ENCODE measurements at regions not wholly inside any gene's neighbourhood (a gene's known extent, or its start where the extent isn't known, plus 50 kb on each side); places are given as distances from the start of the nearest gene placed in this dataset.

GRCh38 chr1:5659606-5660005, 332.6 kb downstream of the NPHP4 start:
- peaks cover 3% of the 10 kb centered on the region for H3K27me3 Mint-ChIP-seq
- intact Hi-C loops (cut with micrococcal nuclease), result no loop called here

GRCh38 chr1:5658340-5659316, 333.6 kb downstream of the NPHP4 start:
- H3K36me3 Mint-ChIP-seq (ENCODE audit: low read depth), result no peaks in the 10 kb centered on the region
- intact Hi-C loops (cut with micrococcal nuclease), result no loop called here
- H3K4me1 Mint-ChIP-seq, result no peaks in the 10 kb centered on the region
- H3K27ac Mint-ChIP-seq, result no peak overlapping the region
- DNase-seq (no peak), ATAC-seq (ENCODE audit: low read depth) (no peak)
- TF ChIP-seq, protein P1, sequence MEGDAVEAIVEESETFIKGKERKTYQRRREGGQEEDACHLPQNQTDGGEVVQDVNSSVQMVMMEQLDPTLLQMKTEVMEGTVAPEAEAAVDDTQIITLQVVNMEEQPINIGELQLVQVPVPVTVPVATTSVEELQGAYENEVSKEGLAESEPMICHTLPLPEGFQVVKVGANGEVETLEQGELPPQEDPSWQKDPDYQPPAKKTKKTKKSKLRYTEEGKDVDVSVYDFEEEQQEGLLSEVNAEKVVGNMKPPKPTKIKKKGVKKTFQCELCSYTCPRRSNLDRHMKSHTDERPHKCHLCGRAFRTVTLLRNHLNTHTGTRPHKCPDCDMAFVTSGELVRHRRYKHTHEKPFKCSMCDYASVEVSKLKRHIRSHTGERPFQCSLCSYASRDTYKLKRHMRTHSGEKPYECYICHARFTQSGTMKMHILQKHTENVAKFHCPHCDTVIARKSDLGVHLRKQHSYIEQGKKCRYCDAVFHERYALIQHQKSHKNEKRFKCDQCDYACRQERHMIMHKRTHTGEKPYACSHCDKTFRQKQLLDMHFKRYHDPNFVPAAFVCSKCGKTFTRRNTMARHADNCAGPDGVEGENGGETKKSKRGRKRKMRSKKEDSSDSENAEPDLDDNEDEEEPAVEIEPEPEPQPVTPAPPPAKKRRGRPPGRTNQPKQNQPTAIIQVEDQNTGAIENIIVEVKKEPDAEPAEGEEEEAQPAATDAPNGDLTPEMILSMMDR (IDR thresholded peaks at IDR 0.05), result no peak
- H3K4me3 Mint-ChIP-seq, result no peak overlapping the region
- peaks cover 3% of the 10 kb centered on the region for H3K27me3 Mint-ChIP-seq
- POLR2A ChIA-PET, result no interaction called here
- CTCF ChIA-PET, result no interaction called here
- peaks cover 7% of the 10 kb centered on the region for H3K9me3 Mint-ChIP-seq

More at GRCh38 chr1:5659606-5660005, 332.6 kb downstream of the NPHP4 start:
- Mint-ChIP-seq H3K36me3 (ENCODE audit: low read depth) (no peaks in the 10 kb centered on the region), H3K9me3 (peaks cover 3% of the 10 kb centered on the region), H3K4me3 (no peak overlapping the region), H3K27ac (no peak overlapping the region), H3K4me1 (no peaks in the 10 kb centered on the region)
- TF ChIP-seq, protein P1 (IDR thresholded peaks at IDR 0.05), result no peak
- ATAC-seq (ENCODE audit: low read depth), result no peak
- DNase-seq, result no peak
- CTCF ChIA-PET, result interaction anchor here (0.5 kb wide), 1 partner anchor 352 kb away, joined by 3 read pairs; no protein-coding TSS in a partner anchor
- POLR2A ChIA-PET, result no interaction called here

DNA sequence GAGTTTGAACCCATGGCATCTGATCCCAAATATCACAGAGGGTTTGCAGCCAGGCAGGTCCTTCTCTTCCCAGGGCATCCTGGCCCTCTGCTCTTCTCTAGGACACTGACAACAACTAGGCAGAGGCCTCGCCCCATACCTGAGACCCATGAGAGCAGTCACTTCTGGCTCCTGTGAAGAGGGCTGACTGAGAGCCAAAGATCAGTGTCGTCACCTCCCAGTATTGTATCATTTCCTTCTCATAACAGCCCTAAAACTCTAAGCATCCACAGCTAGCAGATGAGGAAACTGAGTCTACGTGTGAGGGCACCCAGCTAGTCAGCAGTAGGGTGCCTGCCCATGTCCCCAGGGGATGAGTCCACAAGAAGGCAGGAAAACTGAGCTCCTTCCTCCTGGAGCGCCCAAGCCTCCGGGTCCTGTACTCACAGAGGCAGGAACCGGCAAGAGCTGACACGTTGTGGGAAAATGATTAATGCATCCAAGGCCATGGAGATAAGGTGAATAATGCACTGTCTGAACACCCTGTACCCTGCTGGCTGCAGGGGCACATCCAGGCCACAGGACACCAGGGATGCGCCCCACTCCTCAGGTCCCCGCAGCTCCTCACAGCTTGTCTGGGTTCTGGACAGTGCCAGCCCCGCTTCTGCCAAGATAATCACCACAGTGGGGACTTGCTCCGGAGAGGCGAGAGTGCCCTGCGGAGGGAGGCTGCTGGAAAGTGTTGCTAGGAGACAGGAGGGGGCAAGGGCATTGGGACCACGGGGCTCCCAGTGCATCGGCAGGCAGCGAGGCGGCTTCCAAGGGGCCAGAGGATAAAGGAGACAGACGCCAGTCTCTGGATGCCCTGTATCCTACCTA, 340.0 kb downstream of the NPHP4 start:
- ChIA-PET CTCF (no interaction called here), POLR2A (no interaction called here)
- Mint-ChIP-seq H3K9me3 (peaks cover 9% of the 10 kb centered on the region), H3K4me1 (no peaks in the 10 kb centered on the region), H3K36me3 (ENCODE audit: low read depth) (no peaks in the 10 kb centered on the region), H3K27ac (no peak overlapping the region), H3K4me3 (no peak overlapping the region), H3K27me3 (peaks cover 16% of the 10 kb centered on the region)
- DNase-seq (no peak), ATAC-seq (ENCODE audit: low read depth) (no peak)
- TF ChIP-seq, protein P1 (IDR thresholded peaks at IDR 0.05), result no peak
- intact Hi-C loops (cut with micrococcal nuclease), result no loop called here

DNA sequence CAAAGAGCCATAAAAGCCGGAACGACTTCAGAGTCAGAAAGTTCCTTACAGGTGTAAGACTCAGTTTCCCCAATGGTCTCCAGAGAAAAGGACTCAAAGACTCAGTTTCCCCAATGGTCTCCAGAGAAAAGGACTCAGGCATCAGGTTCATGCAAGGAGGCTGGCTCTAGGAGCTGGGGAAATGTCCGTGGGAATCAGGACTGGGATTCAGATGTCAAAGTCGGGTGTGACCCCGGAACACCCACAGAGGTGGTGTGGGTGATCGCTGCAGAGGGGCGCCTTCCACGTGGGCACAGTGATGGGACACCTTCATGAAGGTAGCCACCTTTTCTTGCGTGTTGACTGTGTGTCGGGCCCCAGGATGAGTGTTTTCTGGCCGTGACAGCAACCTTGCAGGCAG, 340.8 kb downstream of the NPHP4 start:
- Mint-ChIP-seq H3K27me3 (peaks cover 16% of the 10 kb centered on the region), H3K36me3 (ENCODE audit: low read depth) (no peaks in the 10 kb centered on the region), H3K4me3 (no peak overlapping the region), H3K27ac (no peak overlapping the region), H3K9me3 (peaks cover 11% of the 10 kb centered on the region), H3K4me1 (no peaks in the 10 kb centered on the region)
- ChIA-PET POLR2A (no interaction called here), CTCF (no interaction called here)
- DNase-seq (no peak), ATAC-seq (ENCODE audit: low read depth) (no peak)
- intact Hi-C loops (cut with micrococcal nuclease), result no loop called here
- TF ChIP-seq, protein P1 (IDR thresholded peaks at IDR 0.05), result no peak

GRCh38 chr1:5651027-5651410, 341.2 kb downstream of the NPHP4 start:
- Mint-ChIP-seq H3K9me3 (peaks cover 11% of the 10 kb centered on the region), H3K27me3 (peaks cover 16% of the 10 kb centered on the region), H3K4me1 (no peaks in the 10 kb centered on the region), H3K36me3 (ENCODE audit: low read depth) (no peaks in the 10 kb centered on the region), H3K27ac (no peak overlapping the region), H3K4me3 (no peak overlapping the region)
- ChIA-PET POLR2A (no interaction called here), CTCF (no interaction called here)
- no peak for DNase-seq
- ATAC-seq (ENCODE audit: low read depth), result no peak
- intact Hi-C loops (cut with micrococcal nuclease), result no loop called here
- TF ChIP-seq, protein P1 (IDR thresholded peaks at IDR 0.05), result no peak

Data from activated B cell treated with CpG ODN at 0.5 μM for 24 hours (primary cell).